Neural cell (in vitro differentiated cells): ENCODE measurements at regions not wholly inside any gene's neighbourhood (a gene's known extent, or its start where the extent isn't known, plus 50 kb on each side); places are given as distances from the start of the nearest gene placed in this dataset.

Experiments
- CTCF ChIP-seq: fragments of 450-650 bp; IDR thresholded peaks from 2 replicates; pipeline ENCODE4 v1.5.1; 2014; ENCODE audit warnings: antibody characterized with exemption, mild to moderate bottlenecking, moderate library complexity; ENCODE audit not compliant: poor library complexity, severe bottlenecking
- EP300 ChIP-seq: fragments of 450-650 bp; conservative IDR thresholded peaks from 2 replicates; pipeline ENCODE4 v1.6.1; 2014; ENCODE audit warnings: antibody characterized with exemption, mild to moderate bottlenecking, moderate library complexity; ENCODE audit not compliant: poor library complexity, severe bottlenecking
- EZH2 ChIP-seq: fragments of 200-600, 300-800 bp; shearing (Covaris generic), sonication (generic); IDR thresholded peaks from 2 replicates; pipeline ENCODE4 v1.6.1; 2014; ENCODE audit warnings: antibody characterized with exemption, low read length, borderline replicate concordance, mild to moderate bottlenecking; ENCODE audit not compliant: insufficient read depth, poor library complexity, severe bottlenecking
- POLR2AphosphoS5 ChIP-seq: IDR thresholded peaks from 2 replicates; pipeline ENCODE4 v1.6.1; 2012
- RAD21 ChIP-seq: fragments of 450-650 bp; conservative IDR thresholded peaks from 2 replicates; pipeline ENCODE4 v1.6.1; 2014; ENCODE audit warnings: antibody characterized with exemption, mild to moderate bottlenecking, moderate library complexity
- REST ChIP-seq: IDR thresholded peaks from 2 replicates; pipeline ENCODE4 v1.6.1; 2012; ENCODE audit warnings: borderline replicate concordance
- SMC3 ChIP-seq: fragments of 450-650 bp; conservative IDR thresholded peaks from 2 replicates; pipeline ENCODE4 v1.6.1; 2014; ENCODE audit warnings: antibody characterized with exemption, mild to moderate bottlenecking, moderate library complexity; ENCODE audit not compliant: poor library complexity
- TAF1 ChIP-seq: IDR thresholded peaks from 2 replicates; pipeline ENCODE4 v1.6.1; 2012; ENCODE audit warnings: low read depth

- TF ChIP-seq CTCF (no peak), EZH2 (no peak), RAD21 (no peak), POLR2AphosphoS5 (no peak), SMC3 (no peak), TAF1 (no peak), EP300 (no peak), REST (no peak)
Observed at GRCh38 chr2:199019898-199020507, 437.7 kb downstream of the SATB2 start.
